PC-3 (cell line): ENCODE measurements at regions not wholly inside any gene's neighbourhood (a gene's known extent, or its start where the extent isn't known, plus 50 kb on each side); places are given as distances from the start of the nearest gene placed in this dataset.
A peak's percentile ranks its signal among the peaks of the same experiment; 100 is the strongest.

Experiments
- ATAC-seq: fragments of 200-7000 bp; cut with Tn5 transposase; 2 replicates; pipeline ENCODE4 v1.9.1; 2020; ENCODE audit warnings: mild to moderate bottlenecking, moderate library complexity
- BruUV-seq: library from RNA; stranded (reverse); fragments of 400-500 nt; replicated peaks from 2 replicates; lab custom pipeline; 2021; lab: Mats Ljungman, UMichigan
- CTCF ChIA-PET: fragments of 300-600 bp; sonication (Branson Sonifier 250); formaldehyde crosslinking; loops from one replicate; lab custom pipeline; 2022; ENCODE audit warnings: antibody characterized with exemption; lab: Charles Lee
- POLR2A ChIA-PET: fragments of 300-600 bp; sonication (Branson Sonifier 250); formaldehyde crosslinking; loops from one replicate; lab custom pipeline; 2022; ENCODE audit warnings: antibody characterized with exemption; ENCODE audit not compliant: unreplicated experiment; lab: Charles Lee
- DNase-seq: peaks from one replicate; pipeline ENCODE4 v3.0.0-alpha.2; 2015
- H2AFZ ChIP-seq: fragments of 300-600 bp; sonication (generic); 2 replicates; pipeline ENCODE4 v1.6.0; 2016; ENCODE audit warnings: antibody characterized with exemption, low read length
- H3F3A ChIP-seq: fragments of 300-600 bp; sonication (generic); one replicate; pipeline ENCODE4 v1.6.0; 2017; ENCODE audit warnings: antibody characterized with exemption, low read length, control low read depth, mild to moderate bottlenecking; ENCODE audit not compliant: unreplicated experiment
- H3K27ac ChIP-seq: fragments of 300-600 bp; sonication (generic); 2 replicates; pipeline ENCODE4 v1.5.1; 2016; ENCODE audit warnings: mild to moderate bottlenecking, low read length
- H3K27me3 ChIP-seq: fragments of 300-600 bp; sonication (generic); 2 replicates; pipeline ENCODE4 v1.6.1; 2016; ENCODE audit warnings: low read length, mixed read lengths
- H3K36me3 ChIP-seq: fragments of 300-600 bp; sonication (generic); 2 replicates; pipeline ENCODE4 v1.6.1; 2016; ENCODE audit warnings: low read depth, mixed run types, low read length, mixed read lengths
- H3K4me1 ChIP-seq: fragments of 300-600 bp; sonication (generic); 2 replicates; pipeline ENCODE4 v1.5.1; 2016; ENCODE audit warnings: low read length; ENCODE audit not compliant: insufficient read depth
- H3K4me2 ChIP-seq: fragments of 300-600 bp; sonication (generic); 2 replicates; pipeline ENCODE4 v1.6.0; 2016; ENCODE audit warnings: low read length
- H3K4me3 ChIP-seq: fragments of 300-600 bp; sonication (generic); 2 replicates; pipeline ENCODE4 v1.5.1; 2016; ENCODE audit warnings: mild to moderate bottlenecking, low read length, mixed read lengths
- H3K79me2 ChIP-seq: fragments of 300-600 bp; sonication (generic); 2 replicates; pipeline ENCODE4 v1.6.1; 2017; ENCODE audit warnings: low read length, mixed read lengths
- H3K9ac ChIP-seq: fragments of 300-600 bp; sonication (generic); 2 replicates; pipeline ENCODE4 v1.6.0; 2016; ENCODE audit warnings: mild to moderate bottlenecking, low read length
- H3K9me2 ChIP-seq: fragments of 300-600 bp; sonication (generic); replicated peaks from 2 replicates; pipeline ENCODE4 v1.6.1; 2016; ENCODE audit warnings: mixed run types, low read length, mixed read lengths
- H3K9me3 ChIP-seq: fragments of 300-600 bp; sonication (generic); 2 replicates; pipeline ENCODE4 v1.6.1; 2016; ENCODE audit warnings: low read length, mixed read lengths
- H4K20me1 ChIP-seq: fragments of 300-600 bp; sonication (generic); 2 replicates; pipeline ENCODE4 v1.6.1; 2016; ENCODE audit warnings: low read length, mixed read lengths
- CTCF ChIP-seq: fragments of 300-600 bp; sonication (generic); conservative IDR thresholded peaks from 2 replicates; pipeline ENCODE4 v1.5.1; 2017; ENCODE audit warnings: antibody characterized with exemption, low read depth, mild to moderate bottlenecking, low read length
- EZH2 ChIP-seq: fragments of 300-600 bp; sonication (generic); IDR thresholded peaks from one replicate; pipeline ENCODE4 v1.6.1; 2017; ENCODE audit warnings: antibody characterized with exemption, mild to moderate bottlenecking, low read length; ENCODE audit not compliant: unreplicated experiment
- EZH2phosphoT487 ChIP-seq: fragments of 300-600 bp; sonication (generic); IDR thresholded peaks from 2 replicates; pipeline ENCODE4 v1.6.1; 2018; ENCODE audit warnings: mild to moderate bottlenecking, antibody characterized with exemption, low read length, borderline replicate concordance
- intact Hi-C: fragments of 100-400 bp; cut with micrococcal nuclease; formaldehyde crosslinking; loops from 2 replicates; pipeline ENCODE4 v1.9.0; 2023

GRCh38 chr1:51025374-51025773 lies 55.3 kb downstream of the CDKN2C start:
- POLR2A ChIA-PET, result no interaction called here
- Histone ChIP-seq H3K9me2 (no peaks in the 10 kb centered on the region), H3K27me3 (no peaks in the 10 kb centered on the region), H3K4me2 (no peak overlapping the region), H3K36me3 (no peaks in the 10 kb centered on the region), H3K27ac (no peak overlapping the region), H2AFZ (no peak overlapping the region), H3K4me1 (no peaks in the 10 kb centered on the region), H3K4me3 (no peak overlapping the region), H4K20me1 (no peaks in the 10 kb centered on the region), H3F3A (no peaks in the 10 kb centered on the region), H3K9ac (no peak overlapping the region), H3K79me2 (no peaks in the 10 kb centered on the region), H3K9me3 (no peaks in the 10 kb centered on the region)
- DNase-seq (no peak), ATAC-seq (no peak)
- intact Hi-C loops, result no loop called here
- no peak for TF ChIP-seq CTCF
- TF ChIP-seq EZH2phosphoT487, result no peak
- no peak for TF ChIP-seq EZH2
- CTCF ChIA-PET, result no interaction called here
- BruUV-seq, result no TSS peak

GRCh38 chr1:51032936-51033335 lies 62.9 kb downstream of the CDKN2C start:
- 0 out of 2 replicates have a peak, but pooled peaks have one; percentile 33 for ATAC-seq
- no peak overlapping the region for H3K9ac ChIP-seq
- TF ChIP-seq CTCF, result no peak
- TF ChIP-seq EZH2, result no peak
- no peak overlapping the region for H3K4me3 ChIP-seq
- no peaks in the 10 kb centered on the region for H3K9me3 ChIP-seq
- intact Hi-C loops, result no loop called here
- H3K27ac ChIP-seq, result no peak overlapping the region
- no peak overlapping the region for H3K4me2 ChIP-seq
- DNase-seq, result peak; percentile 55
- CTCF ChIA-PET, result no interaction called here
- no TSS peak for BruUV-seq
- POLR2A ChIA-PET, result no interaction called here
- H3K36me3 ChIP-seq, result no peaks in the 10 kb centered on the region
- H3K9me2 ChIP-seq, result no peaks in the 10 kb centered on the region
- H3K4me1 ChIP-seq, result no peaks in the 10 kb centered on the region
- no peaks in the 10 kb centered on the region for H3F3A ChIP-seq
- H2AFZ ChIP-seq, result no peak overlapping the region
- H3K27me3 ChIP-seq, result no peaks in the 10 kb centered on the region
- H4K20me1 ChIP-seq, result no peaks in the 10 kb centered on the region
- no peaks in the 10 kb centered on the region for H3K79me2 ChIP-seq

- no peaks in the 10 kb centered on the region for H3K79me2 ChIP-seq
- ATAC-seq (no peak), DNase-seq (no peak)
- H3K4me3 ChIP-seq, result no peak overlapping the region
- no peaks in the 10 kb centered on the region for H4K20me1 ChIP-seq
- H3K4me2 ChIP-seq, result no peak overlapping the region
- ChIA-PET POLR2A (no interaction called here), CTCF (no interaction called here)
- H3K4me1 ChIP-seq, result no peaks in the 10 kb centered on the region
- no peak overlapping the region for H2AFZ ChIP-seq
- no peaks in the 10 kb centered on the region for H3F3A ChIP-seq
- intact Hi-C loops, result loop anchor here (2.0 kb wide), 2 partner anchors 171 to 269 kb away; no protein-coding TSS in a partner anchor
- no TSS peak for BruUV-seq
- no peaks in the 10 kb centered on the region for H3K36me3 ChIP-seq
- H3K9me3 ChIP-seq, result no peaks in the 10 kb centered on the region
- H3K27me3 ChIP-seq, result no peaks in the 10 kb centered on the region
- H3K9ac ChIP-seq, result no peak overlapping the region
- TF ChIP-seq EZH2phosphoT487 (no peak), CTCF (no peak), EZH2 (no peak)
- H3K27ac ChIP-seq, result no peak overlapping the region
- H3K9me2 ChIP-seq, result no peaks in the 10 kb centered on the region
Measured at GRCh38 chr1:51044199-51044598, 57.8 kb upstream of the C1orf185 start.
